HUES48 (cell line): ENCODE measurements at regions not wholly inside any gene's neighbourhood (a gene's known extent, or its start where the extent isn't known, plus 50 kb on each side); places are given as distances from the start of the nearest gene placed in this dataset.

Experiments used
- H3K27ac ChIP-seq: one replicate; pipeline ENCODE4 v1.7.0; 2013; ENCODE audit warnings: low read depth, low read length, inconsistent platforms
- H3K27me3 ChIP-seq: 2 replicates; pipeline ENCODE4 v1.6.1; 2013; ENCODE audit warnings: mild to moderate bottlenecking, low read length; ENCODE audit not compliant: control insufficient read depth, insufficient read depth
- H3K36me3 ChIP-seq: 2 replicates; pipeline ENCODE4 v1.6.1; 2013; ENCODE audit warnings: low read length; ENCODE audit not compliant: control insufficient read depth, insufficient read depth
- H3K4me1 ChIP-seq: 2 replicates; pipeline ENCODE4 v1.6.1; 2013; ENCODE audit warnings: mild to moderate bottlenecking, low read length; ENCODE audit not compliant: control insufficient read depth, insufficient read depth
- H3K4me3 ChIP-seq: 2 replicates; pipeline ENCODE4 v1.5.1; 2013; ENCODE audit warnings: mild to moderate bottlenecking, low read depth, low read length
- H3K9ac ChIP-seq: 2 replicates; pipeline ENCODE4 v1.6.1; 2013; ENCODE audit warnings: mild to moderate bottlenecking, low read depth, low read length, moderate library complexity
- H3K9me3 ChIP-seq: 2 replicates; pipeline ENCODE4 v1.6.1; 2013; ENCODE audit warnings: low read length; ENCODE audit not compliant: control insufficient read depth, insufficient read depth

DNA sequence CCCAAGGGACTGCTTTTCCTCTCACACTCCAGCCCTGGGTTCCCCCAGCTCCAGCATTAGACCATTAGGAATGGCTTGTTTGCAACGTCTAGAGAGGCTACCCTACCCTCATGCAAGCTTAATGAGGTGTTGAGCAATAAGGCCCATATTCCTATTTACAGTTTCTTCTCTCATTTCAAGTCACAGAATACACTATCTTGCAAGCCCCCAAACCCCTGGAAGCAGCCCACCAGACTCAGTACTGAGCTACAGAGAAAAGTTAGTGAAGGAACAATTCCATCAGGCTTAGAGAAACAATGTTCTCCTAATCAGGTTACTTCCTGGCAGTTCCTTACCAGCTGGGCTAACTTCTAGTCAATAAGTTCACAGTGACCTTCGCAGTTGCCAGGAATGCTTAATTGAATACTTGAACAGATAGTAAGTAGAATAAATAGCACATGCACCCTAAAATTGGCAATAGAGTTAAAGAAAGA lies 606.5 kb upstream of the NOX3 start:
- H3K9me3 ChIP-seq = no peaks in the 10 kb centered on the region
- H3K9ac ChIP-seq = no peak overlapping the region
- no peaks in the 10 kb centered on the region for H3K36me3 ChIP-seq
- H3K27ac ChIP-seq = no peak overlapping the region
- H3K4me3 ChIP-seq = no peak overlapping the region
- H3K27me3 ChIP-seq = no peaks in the 10 kb centered on the region
- no peaks in the 10 kb centered on the region for H3K4me1 ChIP-seq

DNA sequence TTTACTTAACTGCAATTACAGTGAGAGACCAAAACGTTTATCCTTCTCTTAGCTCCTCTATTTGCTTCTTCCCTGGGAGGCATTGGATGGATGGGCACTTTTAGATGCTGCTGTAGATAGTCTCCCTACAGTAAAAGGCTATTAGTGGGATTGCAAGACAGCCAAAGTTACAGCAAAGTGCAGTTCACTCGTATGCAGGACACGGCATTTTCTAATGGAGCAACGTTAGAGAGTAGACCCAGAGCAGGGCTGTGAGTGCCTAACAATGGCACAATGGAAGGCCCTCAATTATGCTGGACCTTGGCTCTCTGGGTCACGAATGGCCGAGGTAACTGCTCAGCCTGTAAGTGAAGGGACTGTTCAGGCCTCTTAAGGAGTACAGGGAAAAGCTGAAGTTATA lies 605.8 kb upstream of the NOX3 start:
- Histone ChIP-seq H3K9me3 (peaks cover 1% of the 10 kb centered on the region; the same call in 1 of the 2 replicates), H3K4me3 (no peak overlapping the region), H3K9ac (no peak overlapping the region), H3K27me3 (no peaks in the 10 kb centered on the region), H3K27ac (no peak overlapping the region), H3K36me3 (no peaks in the 10 kb centered on the region), H3K4me1 (no peaks in the 10 kb centered on the region)

DNA sequence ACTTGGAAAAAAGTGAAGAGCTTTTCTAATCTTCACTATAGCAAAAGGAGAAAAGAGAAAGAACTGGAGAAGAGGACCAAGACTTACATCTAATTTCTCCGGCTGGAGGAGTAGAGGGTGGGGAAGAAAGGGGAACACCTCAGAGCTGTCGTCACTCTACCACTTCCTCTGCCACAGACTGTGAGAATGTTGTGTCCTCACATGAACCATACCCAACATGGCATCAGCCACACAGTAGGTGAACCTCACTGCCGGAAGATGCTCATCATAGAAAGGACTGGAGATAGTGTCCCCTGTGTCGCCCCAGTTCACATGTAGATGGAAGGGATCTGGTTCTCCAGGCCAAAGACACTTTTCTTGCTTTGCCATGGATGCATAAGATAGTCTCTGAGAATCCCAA lies 604.4 kb upstream of the NOX3 start:
- H3K9ac ChIP-seq = no peak overlapping the region

DNA sequence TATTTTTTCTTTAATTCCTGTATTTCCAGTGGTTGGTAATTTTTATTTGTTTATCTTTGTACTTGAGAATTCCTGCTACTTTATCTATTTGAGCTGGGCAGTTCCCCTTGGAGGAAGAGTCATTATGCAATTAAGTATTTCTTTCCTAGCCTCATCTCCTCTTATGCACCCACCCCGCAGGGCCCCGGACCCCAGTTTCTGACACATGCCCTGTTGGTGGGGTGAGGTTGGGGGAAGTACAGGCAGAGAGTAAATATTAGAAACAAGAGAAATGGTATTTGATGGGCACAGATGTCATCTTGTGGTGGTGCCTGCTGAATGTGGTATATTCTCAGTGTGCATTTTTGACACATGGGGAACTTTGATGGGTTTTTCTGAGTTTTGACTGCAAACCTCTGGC lies 602.7 kb upstream of the NOX3 start:
- Histone ChIP-seq H3K27me3 (no peaks in the 10 kb centered on the region), H3K9me3 (peaks cover 8% of the 10 kb centered on the region; the same call in 1 of the 2 replicates), H3K4me1 (no peaks in the 10 kb centered on the region), H3K36me3 (no peaks in the 10 kb centered on the region), H3K27ac (no peak overlapping the region), H3K4me3 (no peak overlapping the region), H3K9ac (no peak overlapping the region)

More for the DNA sequence above, 604.4 kb upstream of the NOX3 start:
- H3K4me3 ChIP-seq = no peak overlapping the region
- H3K9me3 ChIP-seq = peaks cover 8% of the 10 kb centered on the region; the same call in 1 of the 2 replicates
- no peaks in the 10 kb centered on the region for H3K4me1 ChIP-seq
- H3K27ac ChIP-seq = no peak overlapping the region
- H3K36me3 ChIP-seq = no peaks in the 10 kb centered on the region
- no peaks in the 10 kb centered on the region for H3K27me3 ChIP-seq

DNA sequence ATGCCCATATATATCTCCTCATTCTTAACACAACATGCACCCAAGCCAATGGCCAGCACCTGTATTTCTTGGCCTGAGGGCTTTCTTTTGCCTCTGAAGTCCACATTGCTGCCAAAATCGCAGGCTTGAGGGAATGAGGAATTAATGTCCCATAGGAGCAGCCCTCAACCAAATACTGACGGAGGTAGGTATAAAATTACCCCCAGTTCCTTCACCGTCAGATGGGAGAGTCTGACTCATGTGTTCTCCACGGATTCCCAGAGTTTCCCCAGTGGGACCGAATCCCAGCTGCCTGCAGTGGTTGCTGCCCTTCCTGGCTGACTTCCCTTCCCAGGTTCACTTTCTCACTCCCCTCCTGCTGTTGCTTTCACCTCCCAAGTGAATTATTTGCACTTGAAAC lies 602.2 kb upstream of the NOX3 start:
- Histone ChIP-seq H3K4me3 (no peak overlapping the region), H3K27ac (no peak overlapping the region), H3K4me1 (no peaks in the 10 kb centered on the region), H3K9me3 (peaks cover 8% of the 10 kb centered on the region; the same call in 1 of the 2 replicates), H3K36me3 (no peaks in the 10 kb centered on the region), H3K9ac (no peak overlapping the region), H3K27me3 (no peaks in the 10 kb centered on the region)

DNA sequence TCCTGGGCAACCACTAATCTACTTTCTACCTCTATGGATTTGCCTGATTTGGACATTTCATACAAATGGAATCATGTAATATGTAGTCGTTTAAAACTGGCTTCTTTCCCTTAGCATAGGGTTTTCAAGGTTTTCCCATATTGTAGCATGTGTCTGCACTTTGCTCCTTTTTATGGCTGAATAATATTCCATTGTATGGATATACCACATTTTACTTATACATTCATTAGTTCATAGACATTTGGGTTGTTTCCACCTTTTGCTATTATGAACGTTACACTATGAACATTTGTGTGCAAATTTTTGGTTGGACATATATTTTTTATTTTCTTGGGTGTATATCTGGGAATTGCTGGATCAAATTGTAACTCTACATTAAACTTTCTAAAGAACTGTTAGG lies 600.4 kb upstream of the NOX3 start:
- peaks cover 8% of the 10 kb centered on the region; the same call in 1 of the 2 replicates for H3K9me3 ChIP-seq
- no peaks in the 10 kb centered on the region for H3K4me1 ChIP-seq
- H3K27ac ChIP-seq = no peak overlapping the region
- H3K27me3 ChIP-seq = no peaks in the 10 kb centered on the region
- H3K36me3 ChIP-seq = no peaks in the 10 kb centered on the region
- no peak overlapping the region for H3K9ac ChIP-seq
- H3K4me3 ChIP-seq = no peak overlapping the region

DNA sequence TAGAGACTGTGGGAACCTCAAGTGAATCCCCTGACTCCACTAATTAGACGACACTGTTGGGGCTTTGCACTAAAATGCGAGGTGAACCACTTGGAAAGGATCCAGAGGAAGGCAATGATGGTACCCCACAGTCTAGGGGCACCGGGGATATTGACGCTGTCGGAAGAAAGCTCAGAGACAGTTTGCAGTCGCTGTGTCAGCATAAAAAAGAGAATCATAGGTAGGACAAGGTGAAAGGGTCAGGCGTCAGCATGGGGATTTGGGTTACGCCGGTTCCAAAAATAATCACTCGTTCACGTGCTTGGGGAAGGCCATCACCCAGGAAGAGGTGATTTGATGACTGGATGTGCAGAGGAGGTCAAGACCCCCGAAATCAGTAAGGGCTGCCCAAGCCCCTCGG lies 598.0 kb upstream of the NOX3 start:
- no peaks in the 10 kb centered on the region for H3K27me3 ChIP-seq
- no peak overlapping the region for H3K27ac ChIP-seq
- no peaks in the 10 kb centered on the region for H3K4me1 ChIP-seq
- H3K4me3 ChIP-seq = no peak overlapping the region
- no peaks in the 10 kb centered on the region for H3K36me3 ChIP-seq
- no peak overlapping the region for H3K9ac ChIP-seq
- peaks cover 8% of the 10 kb centered on the region; the same call in 1 of the 2 replicates for H3K9me3 ChIP-seq

DNA sequence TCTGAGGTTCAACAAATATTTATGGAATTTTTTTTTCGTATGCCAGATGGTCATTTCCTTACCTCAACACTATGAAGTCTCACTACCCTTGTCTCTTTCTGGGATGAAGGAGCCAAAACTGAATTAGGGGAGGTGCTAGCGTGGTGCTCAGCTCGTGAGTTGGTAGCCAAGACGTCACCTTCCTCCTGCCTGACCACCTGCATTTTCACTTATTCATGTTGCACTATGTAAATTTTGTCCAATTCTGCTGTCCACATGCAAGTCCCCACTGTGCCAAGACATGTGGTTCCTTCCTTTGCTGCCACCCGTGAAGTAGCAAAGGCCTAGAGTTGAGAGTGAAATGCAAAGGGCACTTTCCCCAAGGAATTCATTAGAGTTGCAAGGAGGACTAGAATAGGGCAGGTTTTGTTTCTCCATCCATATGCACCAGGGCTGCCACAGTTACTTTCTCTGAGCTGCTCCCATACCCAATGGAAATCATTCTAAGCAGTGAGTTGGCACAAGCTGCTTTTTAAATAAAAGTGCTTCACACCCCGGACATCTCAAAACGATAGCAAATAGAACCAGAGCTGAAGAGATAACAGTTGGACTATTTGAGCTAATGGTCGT lies 591.3 kb upstream of the NOX3 start:
- no peak overlapping the region for H3K4me3 ChIP-seq

DNA sequence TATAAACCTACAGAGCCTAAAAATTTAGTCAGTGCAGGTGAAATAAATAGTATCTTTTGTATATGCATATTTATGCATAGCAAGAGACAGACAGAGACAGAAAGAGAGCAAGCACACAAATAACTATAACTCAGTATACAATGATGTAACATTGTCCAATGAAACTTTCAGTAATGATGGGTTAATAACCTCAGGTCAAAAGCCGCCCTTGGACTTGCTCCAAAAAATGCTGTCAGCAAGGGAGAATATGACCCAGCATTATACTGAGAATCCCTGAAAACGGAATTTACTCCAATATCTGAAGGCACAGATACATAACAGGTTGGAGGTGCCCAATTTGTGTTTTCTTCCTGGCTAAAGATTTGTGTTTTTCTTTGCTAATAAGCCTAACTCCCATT lies 590.6 kb upstream of the NOX3 start:
- Histone ChIP-seq H3K4me3 (no peak overlapping the region), H3K27ac (no peak overlapping the region), H3K27me3 (no peaks in the 10 kb centered on the region), H3K36me3 (no peaks in the 10 kb centered on the region), H3K4me1 (peaks cover 9% of the 10 kb centered on the region), H3K9ac (no peak overlapping the region), H3K9me3 (no peaks in the 10 kb centered on the region)

More for the DNA sequence above, 591.3 kb upstream of the NOX3 start:
- H3K27ac ChIP-seq = no peak overlapping the region
- H3K27me3 ChIP-seq = no peaks in the 10 kb centered on the region
- H3K4me1 ChIP-seq = peaks cover 9% of the 10 kb centered on the region
- no peak overlapping the region for H3K9ac ChIP-seq
- no peaks in the 10 kb centered on the region for H3K36me3 ChIP-seq
- no peaks in the 10 kb centered on the region for H3K9me3 ChIP-seq

DNA sequence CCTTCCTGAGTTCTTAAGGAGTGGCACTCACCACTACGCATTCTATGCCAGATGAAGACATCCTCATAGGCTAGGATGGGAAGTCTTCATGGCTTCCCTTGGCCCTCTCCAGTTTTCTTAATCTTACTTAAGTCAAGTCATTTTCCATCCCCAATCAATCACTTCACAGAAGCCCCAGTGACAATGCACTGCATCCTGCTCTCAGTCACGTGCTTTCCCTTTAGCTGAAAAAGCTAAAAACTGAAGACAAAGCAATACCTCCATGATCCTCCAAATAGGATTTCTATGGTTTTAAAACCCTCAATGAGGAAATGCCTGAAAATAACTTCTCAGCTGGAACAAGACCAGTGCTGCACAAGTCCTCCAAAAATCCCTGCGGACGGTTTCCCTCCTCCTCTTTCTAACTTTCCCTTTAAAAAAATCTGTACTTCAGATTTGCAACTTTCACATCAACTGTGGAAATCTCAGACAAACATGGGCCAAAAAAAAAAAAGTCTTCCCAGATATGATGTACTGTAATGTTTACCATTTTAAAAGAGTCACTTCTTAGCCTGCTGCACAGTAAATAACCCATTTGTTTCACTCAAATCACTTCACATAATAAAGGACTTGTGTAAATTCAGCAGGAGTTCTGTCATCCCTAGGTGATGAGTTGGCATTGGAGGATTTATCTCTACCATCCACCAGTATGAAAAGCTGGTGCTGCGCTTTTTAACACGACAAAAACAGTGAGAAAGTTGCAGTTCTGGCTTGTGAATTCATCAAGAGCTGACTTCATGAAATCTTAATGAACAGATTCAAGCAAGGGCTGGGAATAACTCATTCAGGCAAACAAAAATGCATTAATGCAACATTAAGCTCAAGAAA lies 590.0 kb upstream of the NOX3 start:
- Histone ChIP-seq H3K4me1 (peaks cover 9% of the 10 kb centered on the region), H3K4me3 (no peak overlapping the region), H3K27ac (no peak overlapping the region)

DNA sequence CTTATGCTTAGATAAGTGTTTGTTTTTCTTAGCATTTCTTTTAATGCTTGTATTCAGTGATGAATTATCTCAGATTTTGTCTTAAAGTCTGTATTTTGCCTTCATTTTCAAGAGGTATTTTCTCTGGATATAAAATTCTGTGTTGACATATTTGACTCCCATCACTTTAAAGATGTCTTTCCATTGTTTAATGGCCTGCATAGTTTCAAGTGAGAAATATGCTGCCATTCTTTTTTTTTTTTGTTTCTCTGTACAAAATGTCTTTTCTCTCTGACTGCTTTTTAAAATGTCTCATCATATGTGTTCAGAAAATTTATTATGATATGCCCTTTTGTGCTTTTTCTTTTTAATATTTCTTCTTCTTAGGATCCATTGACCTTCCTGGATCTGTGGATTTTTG lies 578.0 kb upstream of the NOX3 start:
- Histone ChIP-seq H3K9ac (no peak overlapping the region), H3K4me1 (no peaks in the 10 kb centered on the region), H3K9me3 (peaks cover 11% of the 10 kb centered on the region), H3K27me3 (no peaks in the 10 kb centered on the region), H3K36me3 (no peaks in the 10 kb centered on the region), H3K4me3 (no peak overlapping the region; the same call in 1 of the 2 replicates), H3K27ac (no peak overlapping the region)

More for the DNA sequence above, 590.0 kb upstream of the NOX3 start:
- H3K36me3 ChIP-seq = no peaks in the 10 kb centered on the region
- no peak overlapping the region for H3K9ac ChIP-seq
- H3K9me3 ChIP-seq = no peaks in the 10 kb centered on the region
- no peaks in the 10 kb centered on the region for H3K27me3 ChIP-seq
